Activated naive CD4-positive, alpha-beta T cell treated with anti-CD3 and anti-CD28 coated beads, Interleukin-2, amount 10 ng/mL, durations not matched to agents 7 days and 5 days (primary cell): ENCODE measurements at regions not wholly inside any gene's neighbourhood (a gene's known extent, or its start where the extent isn't known, plus 50 kb on each side); places are given as distances from the start of the nearest gene placed in this dataset.

ENCODE experiments used
- CTCF ChIA-PET: fragments of 350-600 bp; sonication (Branson Sonifier 250); formaldehyde crosslinking; loops from one replicate; lab custom pipeline; 2021; ENCODE audit warnings: antibody characterized with exemption; lab: Charles Lee
- DNase-seq: peaks from one replicate; pipeline ENCODE4 v3.0.0-alpha.2; 2020
- H3K27ac Mint-ChIP-seq: one replicate; pipeline ENCODE4 v1.8.0; 2021; ENCODE audit warnings: mild to moderate bottlenecking, moderate library complexity, mixed read lengths
- H3K27me3 Mint-ChIP-seq: one replicate; pipeline ENCODE4 v1.8.0; 2021; ENCODE audit warnings: mild to moderate bottlenecking, mixed read lengths
- H3K36me3 Mint-ChIP-seq: one replicate; pipeline ENCODE4 v1.8.0; 2021; ENCODE audit warnings: mixed read lengths
- H3K4me1 Mint-ChIP-seq: one replicate; pipeline ENCODE4 v1.8.0; 2021; ENCODE audit warnings: mixed read lengths
- H3K4me3 Mint-ChIP-seq: one replicate; pipeline ENCODE4 v1.8.0; 2021; ENCODE audit warnings: mild to moderate bottlenecking, moderate library complexity, mixed read lengths
- H3K9me3 Mint-ChIP-seq: one replicate; pipeline ENCODE4 v1.8.0; 2021; ENCODE audit warnings: mixed read lengths

DNA sequence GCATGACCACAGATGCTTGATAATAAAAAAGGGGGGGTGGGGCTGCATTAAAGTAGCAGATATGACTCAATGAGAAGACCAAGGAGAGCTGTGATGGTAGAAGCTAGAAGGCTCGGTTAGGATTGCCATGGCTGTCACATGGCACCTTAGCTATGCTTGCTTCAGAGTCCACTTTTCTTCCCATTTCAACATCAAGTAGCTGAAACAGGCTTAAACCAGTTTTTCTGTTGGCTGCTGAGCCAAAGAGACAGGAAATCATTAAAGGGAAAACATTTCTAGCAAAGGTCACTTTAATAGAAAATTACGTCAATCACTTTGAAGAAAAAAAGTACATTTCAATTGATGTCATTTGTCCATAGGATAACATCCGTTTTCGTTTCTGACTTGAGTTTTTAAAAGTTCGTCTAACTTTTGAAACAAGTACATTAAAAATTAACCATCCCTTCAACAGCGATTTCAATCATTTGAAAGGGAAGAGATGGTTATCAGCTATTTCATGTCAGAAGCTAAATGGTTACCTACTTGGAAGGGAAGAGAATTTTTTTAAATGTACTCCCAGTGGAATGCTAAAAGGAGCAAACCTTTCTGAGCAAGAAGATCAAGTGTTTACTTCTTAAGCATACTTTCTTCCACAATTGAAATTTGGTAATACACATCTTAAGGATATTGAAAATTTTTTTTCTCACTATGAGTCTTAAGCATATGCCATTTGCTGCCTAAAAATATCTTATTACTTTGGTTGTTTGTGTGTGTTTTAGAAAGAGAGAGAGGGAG, 488.1 kb upstream of the PRMT6 start:
- CTCF ChIA-PET, result no interaction called here
- no peak overlapping the region for H3K27ac Mint-ChIP-seq
- no peak for DNase-seq
- peaks cover 2% of the 10 kb centered on the region for H3K9me3 Mint-ChIP-seq
- no peaks in the 10 kb centered on the region for H3K4me1 Mint-ChIP-seq
- no peak overlapping the region for H3K4me3 Mint-ChIP-seq
- H3K36me3 Mint-ChIP-seq, result no peaks in the 10 kb centered on the region
- no peaks in the 10 kb centered on the region for H3K27me3 Mint-ChIP-seq

DNA sequence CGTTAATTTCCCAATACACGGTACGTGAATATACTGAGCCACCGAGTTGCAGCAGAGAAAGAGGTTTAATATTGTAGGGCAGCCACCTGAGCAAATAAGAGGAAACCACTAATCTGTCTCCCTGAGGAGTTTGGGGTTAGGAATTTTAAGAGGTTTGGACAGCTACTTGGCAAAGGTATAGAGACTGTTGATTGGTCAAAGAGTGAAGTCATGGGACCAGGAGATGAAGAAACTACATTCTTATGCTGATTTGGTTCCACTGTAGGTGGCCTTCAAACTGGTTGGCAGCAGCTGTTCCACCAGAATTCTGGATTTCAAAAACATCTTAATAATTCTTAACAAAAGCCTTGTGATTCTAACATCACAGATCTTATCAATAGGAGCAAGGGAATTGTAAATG, 485.4 kb upstream of the PRMT6 start:
- DNase-seq, result no peak
- CTCF ChIA-PET, result no interaction called here
- Mint-ChIP-seq H3K27me3 (no peaks in the 10 kb centered on the region), H3K4me1 (no peaks in the 10 kb centered on the region), H3K9me3 (peaks cover 4% of the 10 kb centered on the region), H3K27ac (no peak overlapping the region), H3K36me3 (no peaks in the 10 kb centered on the region), H3K4me3 (no peak overlapping the region)

DNA sequence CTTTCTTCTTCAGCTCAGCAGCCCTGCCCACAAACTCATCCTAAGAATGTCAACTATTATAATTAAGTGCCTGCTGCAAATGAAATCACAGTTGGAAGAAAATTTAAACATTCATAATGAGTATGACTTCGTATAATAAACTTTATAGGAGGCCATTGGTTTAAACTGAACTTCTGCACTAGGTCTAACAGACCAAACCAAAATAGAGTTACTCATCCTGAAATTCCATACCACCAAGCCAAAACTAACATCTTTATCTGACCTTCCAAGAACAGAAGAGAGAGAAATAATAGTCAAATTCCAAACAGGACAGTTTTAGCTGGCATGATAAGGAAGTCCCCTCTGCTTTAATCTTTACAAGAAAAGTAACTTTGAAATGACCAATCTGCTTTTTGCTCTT, 472.4 kb upstream of the PRMT6 start:
- Mint-ChIP-seq H3K9me3 (peaks cover 8% of the 10 kb centered on the region), H3K27ac (no peak overlapping the region), H3K27me3 (no peaks in the 10 kb centered on the region), H3K4me1 (no peaks in the 10 kb centered on the region), H3K36me3 (no peaks in the 10 kb centered on the region), H3K4me3 (no peak overlapping the region)
- no peak for DNase-seq
- CTCF ChIA-PET, result no interaction called here

DNA sequence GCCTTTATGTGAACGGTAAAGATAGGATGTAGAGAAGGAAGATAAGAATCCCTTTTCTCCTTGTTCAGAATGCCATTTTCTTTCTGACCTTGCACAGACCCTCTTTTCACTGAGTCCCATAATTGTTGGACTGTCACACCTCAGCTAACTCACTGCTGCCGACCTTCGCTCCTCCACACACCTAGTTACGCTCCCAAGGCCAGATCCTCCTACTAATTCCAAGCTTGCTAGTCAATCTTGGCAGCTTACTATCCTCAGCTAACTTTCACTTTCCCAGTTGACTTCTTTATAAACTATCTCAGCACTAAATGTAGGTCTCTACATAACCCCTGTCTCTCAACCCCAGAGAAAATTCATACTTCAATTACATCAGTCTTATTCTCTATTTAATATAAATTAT, 471.8 kb upstream of the PRMT6 start:
- CTCF ChIA-PET, result no interaction called here
- no peaks in the 10 kb centered on the region for H3K27me3 Mint-ChIP-seq
- H3K36me3 Mint-ChIP-seq, result no peaks in the 10 kb centered on the region
- H3K4me1 Mint-ChIP-seq, result no peaks in the 10 kb centered on the region
- no peak overlapping the region for H3K4me3 Mint-ChIP-seq
- no peak for DNase-seq
- H3K9me3 Mint-ChIP-seq, result peaks cover 9% of the 10 kb centered on the region
- H3K27ac Mint-ChIP-seq, result no peak overlapping the region

DNA sequence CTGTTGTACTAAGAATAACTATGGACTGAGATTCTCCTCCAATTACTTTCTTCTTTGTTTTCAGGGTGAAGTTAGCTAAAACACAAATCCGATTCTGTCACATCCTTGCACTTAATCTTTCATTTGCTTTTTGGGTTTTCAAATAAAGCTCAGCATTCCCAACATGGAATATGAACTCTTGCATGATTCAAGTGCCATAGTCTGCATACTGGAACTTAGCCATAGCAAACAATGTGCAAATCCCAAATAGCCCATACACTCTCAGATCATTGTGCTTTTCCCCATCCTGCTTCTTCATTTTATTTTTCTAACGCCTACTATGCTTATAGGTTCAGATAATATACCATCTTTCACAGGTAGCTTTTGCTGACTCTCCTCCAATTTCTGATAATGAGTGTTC, 455.8 kb upstream of the PRMT6 start:
- CTCF ChIA-PET, result no interaction called here
- no peak overlapping the region for H3K27ac Mint-ChIP-seq

DNA sequence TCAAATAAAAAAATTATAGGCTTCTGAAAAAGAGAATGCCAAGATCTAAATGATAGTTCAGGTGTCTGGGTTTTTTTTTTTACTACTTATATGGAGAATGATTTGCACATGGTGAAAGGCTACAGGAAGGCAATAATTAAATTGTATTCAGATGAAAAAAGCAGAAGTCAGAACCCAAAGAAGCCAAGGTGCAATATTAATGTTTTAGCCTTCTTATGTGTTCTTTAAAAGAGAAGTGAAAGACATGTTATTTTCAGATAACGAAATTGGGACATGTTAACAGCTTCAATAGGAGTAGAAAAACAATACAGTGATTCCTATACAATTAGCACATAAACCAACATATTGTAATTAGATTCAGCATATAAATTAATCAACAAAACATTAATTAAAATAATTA, 452.9 kb upstream of the PRMT6 start:
- Mint-ChIP-seq H3K36me3 (no peaks in the 10 kb centered on the region), H3K4me1 (no peaks in the 10 kb centered on the region), H3K27me3 (no peaks in the 10 kb centered on the region), H3K4me3 (no peak overlapping the region), H3K27ac (no peak overlapping the region), H3K9me3 (peaks cover 3% of the 10 kb centered on the region)
- CTCF ChIA-PET, result no interaction called here
- no peak for DNase-seq

More for the DNA sequence above, 455.8 kb upstream of the PRMT6 start:
- Mint-ChIP-seq H3K9me3 (peaks cover 3% of the 10 kb centered on the region), H3K27me3 (no peaks in the 10 kb centered on the region), H3K4me1 (no peaks in the 10 kb centered on the region), H3K4me3 (no peak overlapping the region), H3K36me3 (no peaks in the 10 kb centered on the region)
- DNase-seq, result no peak

DNA sequence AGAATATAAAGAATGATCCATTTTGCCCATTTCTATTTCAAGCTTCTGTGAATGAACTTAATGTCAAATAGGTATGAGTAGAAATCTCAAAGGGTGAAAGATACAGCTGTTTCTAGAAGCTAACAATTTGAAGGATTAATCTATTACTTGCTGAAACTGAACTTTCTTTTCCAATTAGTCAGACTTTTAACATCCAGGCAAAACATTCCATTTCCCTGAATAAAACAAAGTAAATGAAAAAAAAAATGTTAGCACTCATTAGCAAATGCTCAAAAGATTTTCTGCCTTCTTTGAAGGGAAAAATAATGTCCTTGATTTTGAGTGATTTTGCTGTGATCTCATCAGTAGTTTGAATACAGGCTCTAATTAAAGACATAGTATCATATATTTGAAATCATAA, 447.6 kb upstream of the PRMT6 start:
- H3K9me3 Mint-ChIP-seq, result no peaks in the 10 kb centered on the region
- no peaks in the 10 kb centered on the region for H3K36me3 Mint-ChIP-seq
- H3K4me1 Mint-ChIP-seq, result no peaks in the 10 kb centered on the region

DNA sequence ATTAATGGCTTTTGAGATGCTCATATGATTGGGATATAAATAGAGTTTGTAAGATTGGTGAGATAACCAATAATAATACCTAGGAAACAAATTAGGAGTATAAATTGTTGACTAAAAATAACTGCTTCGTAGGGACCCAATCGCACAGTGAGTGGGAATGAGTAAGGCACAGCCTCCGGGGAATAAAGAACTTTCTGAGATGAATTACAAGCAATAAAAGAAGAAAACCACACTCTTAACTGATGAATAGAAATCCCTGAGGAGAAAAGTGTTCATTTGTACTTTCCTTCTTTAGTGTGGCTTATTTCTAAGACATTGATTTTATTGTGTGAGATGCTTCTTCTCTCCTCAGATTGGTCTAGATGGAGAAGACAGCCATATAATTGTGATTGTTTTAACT, 443.4 kb upstream of the PRMT6 start:
- DNase-seq, result no peak
- no peak overlapping the region for H3K27ac Mint-ChIP-seq
- no peaks in the 10 kb centered on the region for H3K9me3 Mint-ChIP-seq
- no peaks in the 10 kb centered on the region for H3K36me3 Mint-ChIP-seq
- CTCF ChIA-PET, result no interaction called here
- no peak overlapping the region for H3K4me3 Mint-ChIP-seq
- no peaks in the 10 kb centered on the region for H3K4me1 Mint-ChIP-seq
- no peaks in the 10 kb centered on the region for H3K27me3 Mint-ChIP-seq

More for the DNA sequence above, 447.6 kb upstream of the PRMT6 start:
- CTCF ChIA-PET, result no interaction called here
- Mint-ChIP-seq H3K4me3 (no peak overlapping the region), H3K27me3 (no peaks in the 10 kb centered on the region), H3K27ac (no peak overlapping the region)
- no peak for DNase-seq

DNA sequence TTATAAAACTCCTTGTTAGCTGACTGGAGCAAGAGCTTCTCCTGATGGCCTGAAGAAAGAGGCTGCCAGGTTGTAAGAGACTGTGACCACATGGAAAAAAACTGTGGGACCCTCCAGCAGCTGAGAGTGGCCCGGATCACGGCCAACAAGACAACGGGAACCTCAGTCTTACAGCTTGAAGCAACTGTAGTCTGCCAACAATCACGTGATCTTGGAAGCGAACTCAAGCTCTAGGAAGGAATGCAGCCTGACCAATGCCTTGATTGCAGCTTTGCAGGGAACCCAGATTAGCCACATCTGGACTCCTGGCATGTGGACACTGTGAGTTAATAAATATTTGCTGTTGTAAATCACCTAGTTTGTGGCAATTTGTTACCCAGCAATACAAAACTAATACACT, 442.6 kb upstream of the PRMT6 start:
- CTCF ChIA-PET, result no interaction called here
- no peaks in the 10 kb centered on the region for H3K36me3 Mint-ChIP-seq
- no peak for DNase-seq
- H3K4me3 Mint-ChIP-seq, result no peak overlapping the region
- peaks cover 3% of the 10 kb centered on the region for H3K9me3 Mint-ChIP-seq
- no peaks in the 10 kb centered on the region for H3K4me1 Mint-ChIP-seq
- H3K27me3 Mint-ChIP-seq, result no peaks in the 10 kb centered on the region
- H3K27ac Mint-ChIP-seq, result no peak overlapping the region

DNA sequence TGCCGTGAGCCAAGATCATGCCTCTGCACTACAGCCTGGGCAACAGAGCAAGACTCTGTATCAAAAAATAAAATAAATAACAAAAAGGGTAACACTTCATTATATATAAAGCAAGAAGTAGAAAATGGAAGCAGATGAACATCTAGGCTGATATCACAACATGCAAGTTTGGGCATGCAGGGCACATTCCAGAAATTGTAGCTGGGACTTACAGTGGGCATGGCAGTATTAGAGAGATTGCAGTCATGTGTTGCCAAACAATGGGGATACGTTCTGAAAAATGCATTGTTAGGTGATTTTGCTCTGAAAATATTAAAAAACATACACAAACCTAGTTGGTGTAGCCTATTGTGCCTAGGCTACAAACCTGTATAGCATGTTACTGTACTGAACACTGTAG, 441.0 kb upstream of the PRMT6 start:
- Mint-ChIP-seq H3K36me3 (no peaks in the 10 kb centered on the region), H3K4me1 (no peaks in the 10 kb centered on the region), H3K4me3 (no peak overlapping the region), H3K9me3 (peaks cover 3% of the 10 kb centered on the region), H3K27ac (no peak overlapping the region), H3K27me3 (no peaks in the 10 kb centered on the region)
- CTCF ChIA-PET, result no interaction called here
- DNase-seq, result no peak

DNA sequence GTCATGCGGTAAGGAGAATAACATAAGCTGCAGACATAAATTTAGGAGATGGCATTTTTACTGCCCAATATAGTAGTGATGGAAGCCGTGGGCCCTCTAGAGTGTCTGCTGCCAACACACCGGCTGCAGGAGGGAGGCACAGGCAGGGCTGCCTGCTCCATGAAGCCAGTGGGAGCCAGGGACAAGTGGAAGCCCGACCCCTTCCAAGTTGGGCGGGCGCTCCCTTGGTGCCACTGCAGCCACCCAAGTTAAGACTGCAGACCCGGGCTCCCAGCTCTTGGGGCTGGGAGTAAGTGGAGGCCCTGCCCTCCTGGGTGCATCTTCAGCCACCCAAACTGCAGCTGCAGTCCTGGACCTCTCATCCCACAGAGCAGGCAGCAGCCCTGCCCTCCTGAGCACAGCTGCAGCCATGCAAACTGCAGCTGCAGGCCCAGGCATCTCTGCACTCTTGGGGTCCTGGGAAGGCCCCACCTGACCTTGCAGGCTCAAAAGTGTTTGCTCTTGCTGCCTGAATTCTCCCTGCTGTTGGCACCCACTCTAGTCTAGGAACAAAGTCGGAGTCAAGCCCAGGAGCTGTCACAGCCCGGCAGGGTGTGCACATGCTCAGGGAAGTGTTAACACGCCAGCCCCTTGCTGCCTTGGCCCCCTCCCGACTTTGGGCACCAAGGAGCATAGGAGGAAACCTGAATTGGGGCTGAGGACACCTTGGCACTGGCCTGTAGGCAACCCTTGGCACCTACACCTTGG, 437.2 kb upstream of the PRMT6 start:
- Mint-ChIP-seq H3K36me3 (no peaks in the 10 kb centered on the region), H3K27me3 (no peaks in the 10 kb centered on the region), H3K27ac (no peak overlapping the region), H3K9me3 (peaks cover 7% of the 10 kb centered on the region), H3K4me3 (no peak overlapping the region), H3K4me1 (no peaks in the 10 kb centered on the region)
- no peak for DNase-seq
- CTCF ChIA-PET, result no interaction called here

DNA sequence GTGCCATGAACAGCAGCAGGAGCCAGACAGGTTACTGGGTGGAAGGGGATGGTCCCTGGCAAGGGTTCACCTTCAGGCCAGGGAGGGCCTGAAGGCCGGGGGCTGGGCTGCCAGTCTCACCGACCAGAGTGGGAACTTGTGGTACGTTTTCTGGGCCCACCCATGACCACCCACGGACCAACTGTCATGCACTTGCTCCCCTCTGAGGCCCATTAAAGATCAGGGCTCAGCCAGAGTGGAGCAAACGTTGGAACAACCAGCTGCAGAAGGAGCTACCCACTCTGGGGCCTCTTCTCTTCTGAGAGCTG, 436.7 kb upstream of the PRMT6 start:
- DNase-seq, result no peak
- Mint-ChIP-seq H3K36me3 (no peaks in the 10 kb centered on the region), H3K27me3 (no peaks in the 10 kb centered on the region), H3K4me3 (no peak overlapping the region), H3K27ac (no peak overlapping the region), H3K4me1 (no peaks in the 10 kb centered on the region), H3K9me3 (peaks cover 7% of the 10 kb centered on the region)
- CTCF ChIA-PET, result no interaction called here

DNA sequence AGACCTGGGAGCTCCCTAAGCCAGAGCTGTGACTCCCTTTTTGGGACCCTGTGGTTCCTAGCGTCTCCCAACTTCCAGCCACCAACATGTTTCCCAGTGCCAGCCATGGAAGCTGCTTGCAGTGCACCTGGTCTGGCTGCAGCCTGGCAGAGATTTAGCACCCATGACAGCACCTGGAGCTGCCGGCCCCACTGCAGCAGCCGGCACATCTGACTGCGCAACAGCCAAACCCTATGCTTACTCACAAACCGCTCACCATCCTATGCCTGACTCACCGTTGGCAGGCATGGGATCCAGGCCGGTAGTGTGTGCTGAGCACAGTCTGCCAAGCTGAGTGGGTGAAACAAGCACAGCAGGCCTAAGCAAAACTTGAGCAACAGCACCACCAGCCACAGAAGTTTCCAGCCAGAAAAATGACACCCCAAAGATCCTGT, 435.9 kb upstream of the PRMT6 start:
- Mint-ChIP-seq H3K4me3 (no peak overlapping the region), H3K27ac (no peak overlapping the region), H3K9me3 (peaks cover 7% of the 10 kb centered on the region), H3K4me1 (no peaks in the 10 kb centered on the region), H3K36me3 (no peaks in the 10 kb centered on the region), H3K27me3 (no peaks in the 10 kb centered on the region)
- no peak for DNase-seq
- CTCF ChIA-PET, result no interaction called here

DNA sequence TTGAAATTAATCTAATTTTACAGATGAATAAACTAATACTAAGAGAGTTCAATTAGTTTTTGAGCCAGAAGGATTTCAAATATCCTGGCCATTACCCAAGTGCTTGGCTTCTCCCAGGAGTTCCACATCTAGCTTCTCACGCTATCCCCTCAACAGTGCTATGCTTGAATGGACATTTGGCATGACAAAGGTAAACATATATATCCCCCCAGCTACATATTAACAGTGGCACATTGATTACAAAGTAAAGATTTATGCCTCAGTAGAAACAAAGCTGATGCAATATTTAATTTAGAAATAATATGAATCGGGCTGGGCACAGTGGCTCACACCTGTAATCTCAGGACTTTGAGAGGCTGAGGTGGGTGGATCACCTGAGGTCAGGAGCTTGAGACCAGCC, 434.6 kb upstream of the PRMT6 start:
- Mint-ChIP-seq H3K4me3 (no peak overlapping the region), H3K4me1 (no peaks in the 10 kb centered on the region), H3K9me3 (peaks cover 9% of the 10 kb centered on the region), H3K36me3 (no peaks in the 10 kb centered on the region), H3K27me3 (no peaks in the 10 kb centered on the region), H3K27ac (no peak overlapping the region)
- CTCF ChIA-PET, result no interaction called here
- DNase-seq, result no peak

DNA sequence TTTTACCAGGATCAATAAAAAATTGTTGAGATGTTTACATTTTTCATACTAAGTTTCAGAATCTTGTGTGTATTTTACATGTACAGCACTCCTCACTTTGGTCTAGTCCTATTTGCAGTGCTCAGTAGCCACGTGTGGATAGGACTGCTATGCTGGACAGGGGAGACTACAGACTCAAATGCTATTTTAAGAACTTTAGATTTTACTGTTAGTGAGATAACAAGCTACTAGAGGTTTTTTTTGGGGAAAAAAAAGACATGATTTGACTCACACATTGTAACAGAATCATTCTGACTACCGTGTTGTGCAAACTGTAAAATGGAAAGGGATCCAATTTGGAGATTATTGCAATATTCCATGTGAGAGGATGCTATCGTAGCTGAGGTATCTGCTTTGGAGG, 418.9 kb upstream of the PRMT6 start:
- Mint-ChIP-seq H3K4me1 (no peaks in the 10 kb centered on the region), H3K27ac (no peak overlapping the region), H3K27me3 (no peaks in the 10 kb centered on the region), H3K9me3 (no peaks in the 10 kb centered on the region), H3K4me3 (no peak overlapping the region), H3K36me3 (no peaks in the 10 kb centered on the region)
- CTCF ChIA-PET, result no interaction called here
- no peak for DNase-seq
